Activated T-helper 1 cell treated with Interleukin-2 at 50 U/mL for 16 hours (primary cell): ENCODE measurements at regions not wholly inside any gene's neighbourhood (a gene's known extent, or its start where the extent isn't known, plus 50 kb on each side); places are given as distances from the start of the nearest gene placed in this dataset.
"Not testable (repeated sequence)": the region's sequence is repeated elsewhere in the genome, so short reads cannot be mapped to it uniquely, and the experiment has no call there.

Experiments used
- DNase-seq: peaks from one replicate; pipeline ENCODE4 v3.0.0-alpha.2; 2020; ENCODE audit warnings: low read depth

- DNase-seq = no peak
These were observed 110.1 kb downstream of the NRN1 start for GRCh38 chr6:5896476-5897200.

DNA sequence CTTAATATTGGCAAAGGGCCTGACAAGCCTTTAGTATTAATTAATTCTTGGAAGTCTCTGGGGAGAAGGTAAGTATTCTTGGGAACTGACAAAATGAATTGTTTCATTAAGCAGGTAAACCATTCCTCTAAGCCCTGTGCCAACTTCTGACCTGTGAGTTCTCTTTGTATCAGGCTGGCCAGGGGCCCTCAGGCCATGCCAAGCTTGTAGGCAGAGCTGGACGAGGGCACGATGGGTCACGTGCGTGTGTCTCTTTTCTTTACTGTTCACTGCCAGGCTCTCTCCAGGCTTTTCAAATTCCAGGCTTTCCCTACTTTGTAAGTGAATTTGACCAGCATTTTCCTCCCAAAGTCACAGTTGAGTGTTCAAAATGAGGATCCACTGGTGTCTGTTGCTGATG lies 112.4 kb downstream of the NRN1 start:
- no peak for DNase-seq

GRCh38 chr6:5893295-5893694 lies 113.4 kb downstream of the NRN1 start:
- DNase-seq = no peak

GRCh38 chr6:5892669-5893068 lies 114.1 kb downstream of the NRN1 start:
- no peak for DNase-seq

- no peak for DNase-seq
These were observed 127.9 kb downstream of the NRN1 start for GRCh38 chr6:5878792-5879191.

GRCh38 chr6:5876076-5876475 lies 130.6 kb downstream of the NRN1 start:
- DNase-seq = no peak

GRCh38 chr6:5873976-5874375 lies 132.7 kb downstream of the NRN1 start:
- not testable (repeated sequence) for DNase-seq

DNA sequence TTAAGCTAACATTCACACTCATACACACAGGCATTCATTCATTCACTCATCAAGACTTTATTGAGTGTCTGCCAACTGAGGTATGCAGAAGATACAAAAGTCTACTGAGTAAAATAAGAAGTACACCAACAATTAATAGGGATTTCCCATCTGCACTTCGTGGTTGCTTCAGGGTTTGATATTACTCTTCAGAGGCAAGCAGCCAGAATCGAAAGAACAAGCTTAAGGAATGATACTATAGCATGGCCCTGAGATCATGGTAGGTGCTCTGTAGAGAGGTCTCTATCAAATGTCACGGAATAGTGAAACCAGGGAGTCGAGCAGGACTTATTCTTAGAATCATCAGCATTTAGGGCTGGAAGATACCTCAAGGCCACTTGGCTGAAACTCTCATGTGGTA lies 135.4 kb downstream of the NRN1 start:
- DNase-seq = no peak

GRCh38 chr6:5869676-5870075 lies 137.0 kb downstream of the NRN1 start:
- DNase-seq = no peak

DNA sequence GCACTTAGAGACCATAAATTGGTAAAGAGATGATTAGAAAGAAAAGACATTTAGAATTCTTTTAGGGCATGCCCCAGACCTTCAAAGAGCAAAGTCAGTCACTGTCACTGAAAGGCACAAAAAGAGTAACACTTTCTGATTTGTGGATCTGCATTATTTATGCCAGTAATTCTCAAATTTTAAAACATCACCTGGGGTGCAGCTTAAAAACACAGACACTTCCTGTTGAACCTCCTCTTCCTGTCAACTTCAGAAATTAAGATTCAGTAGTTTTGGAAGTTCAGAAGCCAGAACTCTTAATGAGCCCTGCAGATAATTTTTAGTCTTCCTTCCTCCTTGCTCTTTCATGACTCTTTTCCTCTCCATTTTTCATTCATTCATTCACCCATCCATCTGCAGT lies 137.5 kb downstream of the NRN1 start:
- DNase-seq = no peak

- no peak for DNase-seq
These were observed 140.1 kb downstream of the NRN1 start for GRCh38 chr6:5866547-5867051.

GRCh38 chr6:5865506-5866031 lies 141.2 kb downstream of the NRN1 start:
- DNase-seq = no peak

DNA sequence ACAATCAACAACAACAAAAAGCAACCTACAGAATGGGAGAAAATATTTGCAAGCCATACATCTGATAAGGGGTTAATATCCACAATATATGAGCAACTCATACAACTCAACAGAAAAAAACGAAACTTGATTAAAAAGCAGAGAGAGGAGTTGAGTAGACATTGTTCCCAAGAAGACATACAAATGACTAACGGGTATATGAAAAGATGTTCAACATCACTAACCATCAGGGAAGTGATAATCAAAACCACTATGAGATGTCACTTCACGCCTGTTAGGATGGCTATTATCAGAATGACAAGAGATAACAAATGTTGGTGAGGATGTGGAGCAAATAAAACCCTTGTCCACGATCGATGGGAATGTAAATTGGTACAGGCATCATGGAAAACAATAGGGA lies 145.9 kb downstream of the NRN1 start:
- DNase-seq = no peak

- DNase-seq = no peak
These were observed 150.8 kb downstream of the NRN1 start for GRCh38 chr6:5855787-5856470.

DNA sequence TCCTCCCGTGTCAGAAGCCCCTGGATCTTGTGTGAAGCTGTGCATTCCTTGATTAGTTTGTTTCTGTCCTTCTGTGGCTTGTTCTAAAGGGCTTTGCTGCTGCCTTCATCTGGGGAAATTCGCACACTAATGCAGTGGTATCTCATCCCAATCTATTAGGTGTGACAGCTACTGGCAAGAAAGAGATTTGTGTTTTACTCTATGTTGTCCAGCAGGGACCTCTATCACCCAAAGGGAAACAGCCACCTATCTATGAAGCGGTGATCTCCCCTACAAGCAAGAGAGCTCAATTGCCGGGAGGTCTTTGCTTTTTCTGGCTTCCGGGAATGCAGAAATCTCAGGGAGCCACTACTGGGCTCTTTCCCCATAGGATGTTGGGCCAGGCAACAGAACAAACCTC lies 151.8 kb downstream of the NRN1 start:
- DNase-seq = no peak

GRCh38 chr6:5851261-5851757 lies 155.4 kb downstream of the NRN1 start:
- DNase-seq = peak; percentile 52

- no peak for DNase-seq
These were observed 155.9 kb downstream of the NRN1 start for GRCh38 chr6:5850848-5851255.

- no peak for DNase-seq
These were observed 159.8 kb downstream of the NRN1 start for GRCh38 chr6:5846889-5847288.

DNA sequence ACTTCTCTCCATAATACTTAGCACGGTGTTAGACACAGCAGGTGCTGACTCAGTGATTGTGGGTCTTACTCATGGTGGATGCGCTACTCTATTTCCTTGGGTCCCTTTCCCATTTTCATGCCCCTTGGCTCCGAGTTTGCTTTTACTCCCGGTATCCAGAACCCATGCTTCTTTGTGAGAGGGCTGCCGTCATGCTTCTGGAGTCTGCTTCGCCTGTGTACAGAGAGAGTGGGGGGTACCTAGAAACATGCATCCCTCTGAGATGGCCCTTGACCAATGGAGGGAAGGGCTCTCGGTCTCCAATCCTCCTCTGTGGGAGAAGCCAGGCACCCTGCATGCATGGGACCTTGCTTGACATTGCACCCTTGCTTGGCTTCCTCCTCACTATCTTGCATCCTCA lies 160.4 kb downstream of the NRN1 start:
- no peak for DNase-seq

DNA sequence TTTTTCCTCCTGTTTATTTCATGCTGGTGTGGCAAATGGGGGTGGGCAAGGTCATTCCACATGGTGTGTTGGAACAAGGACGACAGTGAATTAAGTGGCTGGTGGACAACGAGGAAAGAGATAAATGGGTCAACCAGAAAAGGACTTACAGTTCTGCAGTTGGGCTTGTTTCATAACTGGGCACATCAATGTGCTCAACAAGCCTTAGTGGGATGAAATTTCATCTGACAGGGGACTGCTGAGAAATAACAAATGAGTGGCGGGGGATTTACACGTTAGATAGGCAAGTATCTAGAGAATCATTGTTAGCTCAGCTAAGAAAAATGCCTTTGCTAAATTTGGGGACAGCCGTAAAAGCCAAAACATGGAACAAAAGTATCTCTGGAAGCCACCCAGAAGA lies 163.6 kb downstream of the NRN1 start:
- DNase-seq = no peak

GRCh38 chr6:5840734-5841390 lies 165.9 kb downstream of the NRN1 start:
- DNase-seq = no peak

GRCh38 chr6:5838656-5839396 lies 167.9 kb downstream of the NRN1 start:
- no peak for DNase-seq
